Neural cell (in vitro differentiated cells): ENCODE measurements at regions not wholly inside any gene's neighbourhood (a gene's known extent, or its start where the extent isn't known, plus 50 kb on each side); places are given as distances from the start of the nearest gene placed in this dataset.

ENCODE experiments used
- H2AFZ ChIP-seq: fragments of 200-600, 300-800 bp; sonication (generic), shearing (Covaris generic); 2 replicates; pipeline ENCODE4 v1.6.0; 2014; ENCODE audit warnings: low read depth, mild to moderate bottlenecking, antibody characterized with exemption, low read length, moderate library complexity
- H3F3A ChIP-seq: fragments of 200-600 bp; shearing (Covaris generic); 2 replicates; pipeline ENCODE4 v1.6.1; 2016; ENCODE audit warnings: mild to moderate bottlenecking, moderate library complexity, mixed read lengths, antibody characterized with exemption, low read length; ENCODE audit not compliant: insufficient read depth, poor library complexity, severe bottlenecking
- H3K27ac ChIP-seq: fragments of 200-600, 300-800 bp; sonication (generic), shearing (Covaris generic); 2 replicates; pipeline ENCODE4 v1.5.1; 2014; ENCODE audit warnings: mild to moderate bottlenecking, low read length, moderate library complexity
- H3K27me3 ChIP-seq: fragments of 300-800, 200-600 bp; sonication (generic), shearing (Covaris generic); 2 replicates; pipeline ENCODE4 v1.6.0; 2014; ENCODE audit warnings: mild to moderate bottlenecking, low read depth, low read length, moderate library complexity; ENCODE audit not compliant: insufficient read depth
- H3K36me3 ChIP-seq: fragments of 300-800, 200-600 bp; sonication (generic), shearing (Covaris generic); 2 replicates; pipeline ENCODE4 v1.5.1; 2014; ENCODE audit warnings: mild to moderate bottlenecking, antibody characterized with exemption, low read length, moderate library complexity; ENCODE audit not compliant: insufficient read depth
- H3K4me2 ChIP-seq: fragments of 300-800, 200-600 bp; sonication (generic), shearing (Covaris generic); 2 replicates; pipeline ENCODE4 v1.6.0; 2014; ENCODE audit warnings: mild to moderate bottlenecking, low read length
- H3K4me3 ChIP-seq: fragments of 300-800, 200-600 bp; sonication (generic), shearing (Covaris generic); 2 replicates; pipeline ENCODE4 v1.5.1; 2014; ENCODE audit warnings: mild to moderate bottlenecking, low read length, moderate library complexity
- H3K79me2 ChIP-seq: fragments of 200-600 bp; shearing (Covaris generic); replicated peaks from 2 replicates; pipeline ENCODE4 v1.6.0; 2014; ENCODE audit warnings: mild to moderate bottlenecking, low read length, moderate library complexity; ENCODE audit not compliant: insufficient read depth
- H3K9ac ChIP-seq: fragments of 300-800, 200-600 bp; sonication (generic), shearing (Covaris generic); 2 replicates; pipeline ENCODE4 v1.6.1; 2016; ENCODE audit warnings: mild to moderate bottlenecking, low read length, mixed read lengths
- H3K9me2 ChIP-seq: fragments of 200-600 bp; shearing (Covaris generic); 2 replicates; pipeline ENCODE4 v1.6.1; 2016; ENCODE audit warnings: mild to moderate bottlenecking, low read length, mixed read lengths; ENCODE audit not compliant: insufficient read depth
- H3K9me3 ChIP-seq: fragments of 200-600, 300-800 bp; sonication (generic), shearing (Covaris generic); 2 replicates; pipeline ENCODE4 v1.6.1; 2016; ENCODE audit warnings: mild to moderate bottlenecking, mixed run types, low read length, moderate library complexity, mixed read lengths
- H4K20me1 ChIP-seq: fragments of 200-600 bp; shearing (Covaris generic); 2 replicates; pipeline ENCODE4 v1.6.1; 2016; ENCODE audit warnings: mild to moderate bottlenecking, mixed run types; ENCODE audit not compliant: insufficient read depth
- EP300 ChIP-seq: fragments of 450-650 bp; conservative IDR thresholded peaks from 2 replicates; pipeline ENCODE4 v1.6.1; 2014; ENCODE audit warnings: antibody characterized with exemption, mild to moderate bottlenecking, moderate library complexity; ENCODE audit not compliant: poor library complexity, severe bottlenecking
- EZH2 ChIP-seq: fragments of 200-600, 300-800 bp; shearing (Covaris generic), sonication (generic); IDR thresholded peaks from 2 replicates; pipeline ENCODE4 v1.6.1; 2014; ENCODE audit warnings: antibody characterized with exemption, low read length, borderline replicate concordance, mild to moderate bottlenecking; ENCODE audit not compliant: insufficient read depth, poor library complexity, severe bottlenecking
- MXI1 ChIP-seq: fragments of 450-650 bp; conservative IDR thresholded peaks from 2 replicates; pipeline ENCODE4 v1.6.1; 2014; ENCODE audit warnings: antibody characterized with exemption, mild to moderate bottlenecking; ENCODE audit not compliant: poor library complexity, severe bottlenecking
- POLR2AphosphoS5 ChIP-seq: IDR thresholded peaks from 2 replicates; pipeline ENCODE4 v1.6.1; 2012
- RAD21 ChIP-seq: fragments of 450-650 bp; conservative IDR thresholded peaks from 2 replicates; pipeline ENCODE4 v1.6.1; 2014; ENCODE audit warnings: antibody characterized with exemption, mild to moderate bottlenecking, moderate library complexity
- REST ChIP-seq: IDR thresholded peaks from 2 replicates; pipeline ENCODE4 v1.6.1; 2012; ENCODE audit warnings: borderline replicate concordance
- SMC3 ChIP-seq: fragments of 450-650 bp; conservative IDR thresholded peaks from 2 replicates; pipeline ENCODE4 v1.6.1; 2014; ENCODE audit warnings: antibody characterized with exemption, mild to moderate bottlenecking, moderate library complexity; ENCODE audit not compliant: poor library complexity
- TAF1 ChIP-seq: IDR thresholded peaks from 2 replicates; pipeline ENCODE4 v1.6.1; 2012; ENCODE audit warnings: low read depth
- TF ChIP-seq, protein P1 (sequence below): fragments of 450-650 bp; IDR thresholded peaks from 2 replicates; pipeline ENCODE4 v1.5.1; 2014; ENCODE audit warnings: antibody characterized with exemption, mild to moderate bottlenecking, moderate library complexity; ENCODE audit not compliant: poor library complexity, severe bottlenecking

- no peak overlapping the region for H3K4me2 ChIP-seq
- no peaks in the 10 kb centered on the region for H4K20me1 ChIP-seq
- TF ChIP-seq SMC3 (no peak), EP300 (no peak), REST (no peak), RAD21 (no peak), EZH2 (no peak), MXI1 (no peak), TAF1 (no peak), POLR2AphosphoS5 (no peak)
- TF ChIP-seq, protein P1, sequence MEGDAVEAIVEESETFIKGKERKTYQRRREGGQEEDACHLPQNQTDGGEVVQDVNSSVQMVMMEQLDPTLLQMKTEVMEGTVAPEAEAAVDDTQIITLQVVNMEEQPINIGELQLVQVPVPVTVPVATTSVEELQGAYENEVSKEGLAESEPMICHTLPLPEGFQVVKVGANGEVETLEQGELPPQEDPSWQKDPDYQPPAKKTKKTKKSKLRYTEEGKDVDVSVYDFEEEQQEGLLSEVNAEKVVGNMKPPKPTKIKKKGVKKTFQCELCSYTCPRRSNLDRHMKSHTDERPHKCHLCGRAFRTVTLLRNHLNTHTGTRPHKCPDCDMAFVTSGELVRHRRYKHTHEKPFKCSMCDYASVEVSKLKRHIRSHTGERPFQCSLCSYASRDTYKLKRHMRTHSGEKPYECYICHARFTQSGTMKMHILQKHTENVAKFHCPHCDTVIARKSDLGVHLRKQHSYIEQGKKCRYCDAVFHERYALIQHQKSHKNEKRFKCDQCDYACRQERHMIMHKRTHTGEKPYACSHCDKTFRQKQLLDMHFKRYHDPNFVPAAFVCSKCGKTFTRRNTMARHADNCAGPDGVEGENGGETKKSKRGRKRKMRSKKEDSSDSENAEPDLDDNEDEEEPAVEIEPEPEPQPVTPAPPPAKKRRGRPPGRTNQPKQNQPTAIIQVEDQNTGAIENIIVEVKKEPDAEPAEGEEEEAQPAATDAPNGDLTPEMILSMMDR: no peak
- H3K27ac ChIP-seq: no peak overlapping the region
- no peaks in the 10 kb centered on the region for H3K27me3 ChIP-seq
- no peaks in the 10 kb centered on the region for H3K9me3 ChIP-seq
- H3F3A ChIP-seq: no peaks in the 10 kb centered on the region
- no peaks in the 10 kb centered on the region for H3K79me2 ChIP-seq
- H3K9me2 ChIP-seq: no peaks in the 10 kb centered on the region
- no peak overlapping the region for H3K9ac ChIP-seq
- no peak overlapping the region for H3K4me3 ChIP-seq
- no peak overlapping the region for H2AFZ ChIP-seq
- H3K36me3 ChIP-seq: no peaks in the 10 kb centered on the region
These were observed 134.6 kb upstream of the CCN2 start for GRCh38 chr6:132085731-132086130.

DNA sequence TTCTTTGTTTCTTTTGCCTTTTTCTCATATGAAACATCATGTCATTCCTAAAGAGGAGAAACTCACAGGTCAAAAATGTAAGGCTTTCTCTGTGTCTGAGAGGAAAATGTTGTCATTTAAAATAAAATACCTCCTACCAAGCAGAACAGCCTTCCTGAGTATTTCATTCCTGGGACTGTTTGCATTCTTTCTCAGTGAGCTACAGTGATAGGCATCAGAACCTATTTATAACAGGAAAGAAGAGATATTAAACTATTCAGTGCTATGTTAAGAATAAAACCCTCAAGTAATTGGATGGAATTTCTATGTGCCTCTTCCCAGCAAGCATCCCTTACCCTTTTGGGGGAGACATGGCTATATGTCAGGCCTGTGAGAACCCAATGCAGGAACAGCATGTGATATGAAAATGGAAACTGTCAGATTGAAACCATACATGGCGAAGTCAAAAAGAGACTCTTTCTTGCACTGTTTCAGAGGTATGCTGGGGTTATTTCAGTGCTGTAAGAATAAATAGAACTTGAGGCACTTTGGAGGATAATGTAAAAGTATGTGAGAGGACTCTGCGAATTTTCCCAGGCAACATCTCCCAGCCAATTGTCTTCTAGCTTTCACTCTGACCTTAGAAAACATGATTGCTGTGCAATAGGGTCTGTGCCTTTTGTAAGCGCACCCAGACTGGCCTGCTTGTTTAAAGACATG is 133.8 kb upstream of the CCN2 start:
- Histone ChIP-seq H3K36me3 (no peaks in the 10 kb centered on the region), H3K79me2 (no peaks in the 10 kb centered on the region), H3K4me2 (no peak overlapping the region), H3K9me3 (no peaks in the 10 kb centered on the region), H3K4me3 (no peak overlapping the region), H3K9me2 (no peaks in the 10 kb centered on the region), H3F3A (no peaks in the 10 kb centered on the region), H3K27me3 (no peaks in the 10 kb centered on the region), H3K27ac (no peak overlapping the region), H4K20me1 (no peaks in the 10 kb centered on the region), H3K9ac (no peak overlapping the region), H2AFZ (no peak overlapping the region)
- TF ChIP-seq, protein P1: no peak
- TF ChIP-seq POLR2AphosphoS5 (no peak), REST (no peak), SMC3 (no peak), EZH2 (no peak), EP300 (no peak), TAF1 (no peak), RAD21 (no peak), MXI1 (no peak)
